ENCODE measurements at regions not wholly inside any gene's neighbourhood (a gene's known extent, or its start where the extent isn't known, plus 50 kb on each side); places are given as distances from the start of the nearest gene placed in this dataset.

DNA sequence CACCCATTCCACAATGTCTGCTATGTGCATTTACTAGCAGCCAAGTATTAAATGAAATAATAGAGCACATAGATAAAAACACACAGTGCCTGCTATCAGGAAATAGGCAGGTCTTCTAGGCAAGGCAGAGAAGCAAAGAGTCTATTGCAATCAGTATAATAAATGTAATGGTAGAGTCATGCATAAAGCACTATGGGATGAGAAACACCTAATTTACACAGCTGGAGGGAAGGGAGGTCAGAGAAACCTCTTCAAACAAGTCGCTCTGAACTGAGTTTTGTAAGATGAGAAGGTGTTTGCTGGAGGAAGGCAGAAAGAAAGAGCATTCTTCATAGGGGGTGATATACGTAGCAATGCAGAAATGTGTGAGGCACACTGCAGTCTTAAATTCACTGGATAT lies 341.0 kb upstream of the DMAC1 start:
- TF ChIP-seq POLR2A (IDR thresholded peaks at IDR 0.05; ENCODE audit: low read length) (no peak), GATA1 (IDR thresholded peaks at IDR 0.05; ENCODE audit: low read depth, low read length) (no peak)

Measured in erythroblast (primary cell).